GM12864 (cell line): ENCODE measurements at regions not wholly inside any gene's neighbourhood (a gene's known extent, or its start where the extent isn't known, plus 50 kb on each side); places are given as distances from the start of the nearest gene placed in this dataset.

Experiments
- DNase-seq: peaks from one replicate; pipeline ENCODE4 v3.0.0-alpha.2; 2011; ENCODE audit warnings: low read depth
- H3K4me3 ChIP-seq: 2 replicates; pipeline ENCODE4 v1.5.1; 2011; ENCODE audit warnings: mild to moderate bottlenecking, low read depth, low read length, control low read depth
- CTCF ChIP-seq: IDR thresholded peaks from 2 replicates; pipeline ENCODE4 v1.5.1; 2011; ENCODE audit warnings: low read depth, mild to moderate bottlenecking, moderate library complexity, low read length, control low read depth, inconsistent platforms; ENCODE audit errors: missing control alignments

- no peak for TF ChIP-seq CTCF
- no peak for DNase-seq
- H3K4me3 ChIP-seq = no peak overlapping the region
Observed at GRCh38 chr2:149828520-149829210, 241.1 kb upstream of the MMADHC start.

- DNase-seq = no peak
- TF ChIP-seq CTCF = no peak
- no peak overlapping the region for H3K4me3 ChIP-seq
Observed at GRCh38 chr2:149827585-149828126, 240.1 kb upstream of the MMADHC start.

GRCh38 chr2:149826471-149827125 is 239.0 kb upstream of the MMADHC start:
- H3K4me3 ChIP-seq = no peak overlapping the region
- DNase-seq = no peak
- TF ChIP-seq CTCF = no peak

- no peak overlapping the region for H3K4me3 ChIP-seq
- DNase-seq = no peak
- no peak for TF ChIP-seq CTCF
Observed at GRCh38 chr2:149825473-149825872, 237.9 kb upstream of the MMADHC start.

GRCh38 chr2:149824136-149824535 is 236.6 kb upstream of the MMADHC start:
- TF ChIP-seq CTCF = no peak
- DNase-seq = no peak
- no peak overlapping the region for H3K4me3 ChIP-seq

GRCh38 chr2:149819356-149819957 is 231.9 kb upstream of the MMADHC start:
- no peak for DNase-seq
- no peak overlapping the region for H3K4me3 ChIP-seq
- no peak for TF ChIP-seq CTCF
